HG03280 (cell line): ENCODE measurements at regions not wholly inside any gene's neighbourhood (a gene's known extent, or its start where the extent isn't known, plus 50 kb on each side); places are given as distances from the start of the nearest gene placed in this dataset.

Experiments used
- ATAC-seq: cut with Tn5 transposase; IDR thresholded peaks from one replicate; pipeline ENCODE4 v1.9.1; 2021; ENCODE audit warnings: mild to moderate bottlenecking, moderate library complexity; ENCODE audit not compliant: unreplicated experiment

GRCh38 chr5:1669276-1670155 lies 130.1 kb downstream of the MRPL36 start:
- no peak for ATAC-seq

GRCh38 chr5:1668141-1668721 lies 131.4 kb downstream of the MRPL36 start:
- ATAC-seq = no peak

- no peak for ATAC-seq
These were observed 131.9 kb downstream of the MRPL36 start for GRCh38 chr5:1667648-1668140.

- ATAC-seq = no peak
These were observed 132.6 kb downstream of the MRPL36 start for GRCh38 chr5:1666812-1667588.

GRCh38 chr5:1666221-1666620 lies 133.4 kb downstream of the MRPL36 start:
- no peak for ATAC-seq

GRCh38 chr5:1665803-1666202 lies 133.8 kb downstream of the MRPL36 start:
- ATAC-seq = no peak

GRCh38 chr5:1665231-1665630 lies 134.4 kb downstream of the MRPL36 start:
- no peak for ATAC-seq

GRCh38 chr5:1663186-1663585 lies 136.5 kb downstream of the MRPL36 start:
- ATAC-seq = no peak

GRCh38 chr5:1662559-1663085 lies 137.0 kb downstream of the MRPL36 start:
- no peak for ATAC-seq

- ATAC-seq = no peak
These were observed 137.6 kb downstream of the MRPL36 start for GRCh38 chr5:1661831-1662558.

GRCh38 chr5:1661311-1661710 lies 137.6 kb upstream of the LPCAT1 start:
- ATAC-seq = no peak

- no peak for ATAC-seq
These were observed 136.8 kb upstream of the LPCAT1 start for GRCh38 chr5:1660511-1660910.

- no peak for ATAC-seq
These were observed 136.2 kb upstream of the LPCAT1 start for GRCh38 chr5:1660001-1660400.

GRCh38 chr5:1659100-1659981 lies 135.6 kb upstream of the LPCAT1 start:
- no peak for ATAC-seq

- no peak for ATAC-seq
These were observed 134.9 kb upstream of the LPCAT1 start for GRCh38 chr5:1658665-1659064.

- ATAC-seq = no peak
These were observed 133.5 kb upstream of the LPCAT1 start for GRCh38 chr5:1657161-1657741.

GRCh38 chr5:1656271-1656975 lies 132.7 kb upstream of the LPCAT1 start:
- no peak for ATAC-seq

GRCh38 chr5:1655496-1656270 lies 131.9 kb upstream of the LPCAT1 start:
- no peak for ATAC-seq
